RWPE2 (cell line): ENCODE measurements at regions not wholly inside any gene's neighbourhood (a gene's known extent, or its start where the extent isn't known, plus 50 kb on each side); places are given as distances from the start of the nearest gene placed in this dataset.

Source experiments
- ATAC-seq: fragments of 200-7000 bp; cut with Tn5 transposase; 3 replicates; pipeline ENCODE4 v1.9.1; 2021; ENCODE audit warnings: low read depth
- DNase-seq: peaks from one replicate; pipeline ENCODE4 v3.0.0-alpha.2; 2020; ENCODE audit warnings: low spot score
- H3K27ac ChIP-seq: fragments of 450-650 bp; 2 replicates; pipeline ENCODE4 v1.5.1; 2017; ENCODE audit warnings: mild to moderate bottlenecking; ENCODE audit not compliant: poor library complexity, severe bottlenecking
- H3K27me3 ChIP-seq: fragments of 250-450 bp; sonication (Bioruptor Pico); 2 replicates; pipeline ENCODE4 v1.5.1; 2021; ENCODE audit warnings: mild to moderate bottlenecking, moderate library complexity; ENCODE audit not compliant: insufficient read depth, poor library complexity, severe bottlenecking
- H3K36me3 ChIP-seq: fragments of 250-450 bp; sonication (Bioruptor Pico); 2 replicates; pipeline ENCODE4 v1.5.1; 2020; ENCODE audit warnings: low read depth, mild to moderate bottlenecking, moderate library complexity
- H3K4me1 ChIP-seq: fragments of 250-450 bp; sonication (Bioruptor Pico); 2 replicates; pipeline ENCODE4 v1.5.1; 2021; ENCODE audit warnings: mild to moderate bottlenecking, moderate library complexity; ENCODE audit not compliant: insufficient read depth, poor library complexity, severe bottlenecking
- H3K4me3 ChIP-seq: fragments of 250-450 bp; sonication (Bioruptor Pico); 2 replicates; pipeline ENCODE4 v1.5.1; 2021; ENCODE audit warnings: mild to moderate bottlenecking, moderate library complexity; ENCODE audit not compliant: severe bottlenecking
- H3K9me3 ChIP-seq: fragments of 250-450 bp; sonication (Bioruptor Pico); 2 replicates; pipeline ENCODE4 v1.5.1; 2021; ENCODE audit warnings: mild to moderate bottlenecking, moderate library complexity; ENCODE audit not compliant: severe bottlenecking
- CTCF ChIP-seq: fragments of 450-650 bp; IDR thresholded peaks from one replicate; pipeline ENCODE4 v1.5.1; 2017; ENCODE audit warnings: mild to moderate bottlenecking, moderate library complexity; ENCODE audit not compliant: poor library complexity, severe bottlenecking

DNA sequence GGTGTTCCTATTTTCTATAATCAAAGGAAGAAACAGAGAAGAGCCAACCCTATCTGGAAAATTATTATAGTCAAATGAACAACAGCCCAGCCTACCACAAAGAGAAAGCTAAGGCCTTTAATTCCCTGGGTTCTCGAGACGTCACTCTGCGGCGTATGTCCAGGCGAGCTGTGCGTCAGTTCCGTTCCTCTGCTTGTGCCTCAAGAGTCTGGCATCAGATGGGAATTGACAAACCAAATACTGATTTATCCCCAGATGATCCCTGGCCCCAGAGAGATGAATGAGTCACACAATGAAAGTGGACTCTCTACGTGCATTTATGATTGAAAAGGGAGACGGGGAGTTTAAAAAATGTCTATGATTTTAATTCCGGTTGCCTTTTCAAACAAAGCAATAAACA, 151.6 kb upstream of the PDE10A start:
- TF ChIP-seq CTCF = no peak
- no peak overlapping the region for H3K4me3 ChIP-seq
- no peaks in the 10 kb centered on the region for H3K36me3 ChIP-seq

DNA sequence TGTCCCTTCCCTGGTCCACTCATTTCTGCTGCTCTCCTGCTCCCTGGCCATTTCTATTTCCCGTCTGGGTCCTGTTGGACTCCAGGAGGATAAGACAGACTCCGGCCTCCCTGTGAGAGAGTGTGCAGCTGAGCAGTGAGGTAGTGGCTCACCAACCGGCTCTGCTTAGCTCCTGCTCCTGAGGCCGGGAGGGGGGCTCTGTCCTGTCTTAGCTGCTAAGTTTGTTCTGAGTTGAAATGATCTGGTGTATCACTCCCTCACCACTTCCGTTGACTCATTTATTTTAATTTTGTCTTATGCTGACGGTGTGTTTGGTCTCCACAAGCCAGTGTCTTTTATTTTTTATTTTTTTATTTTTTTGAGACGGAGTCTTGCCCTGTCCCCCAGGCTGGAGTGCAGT, 148.5 kb upstream of the PDE10A start:
- TF ChIP-seq CTCF = no peak
- DNase-seq (no peak), ATAC-seq (no peak)
- H3K4me1 ChIP-seq = no peaks in the 10 kb centered on the region
- no peak overlapping the region for H3K27ac ChIP-seq
- H3K9me3 ChIP-seq = no peaks in the 10 kb centered on the region
- H3K4me3 ChIP-seq = no peak overlapping the region
- H3K27me3 ChIP-seq = no peaks in the 10 kb centered on the region
- H3K36me3 ChIP-seq = no peaks in the 10 kb centered on the region

More for the DNA sequence above, 151.6 kb upstream of the PDE10A start:
- Histone ChIP-seq H3K27me3 (peaks cover 19% of the 10 kb centered on the region), H3K4me1 (no peaks in the 10 kb centered on the region), H3K9me3 (no peaks in the 10 kb centered on the region), H3K27ac (no peak overlapping the region)
- ATAC-seq (no peak), DNase-seq (no peak)

DNA sequence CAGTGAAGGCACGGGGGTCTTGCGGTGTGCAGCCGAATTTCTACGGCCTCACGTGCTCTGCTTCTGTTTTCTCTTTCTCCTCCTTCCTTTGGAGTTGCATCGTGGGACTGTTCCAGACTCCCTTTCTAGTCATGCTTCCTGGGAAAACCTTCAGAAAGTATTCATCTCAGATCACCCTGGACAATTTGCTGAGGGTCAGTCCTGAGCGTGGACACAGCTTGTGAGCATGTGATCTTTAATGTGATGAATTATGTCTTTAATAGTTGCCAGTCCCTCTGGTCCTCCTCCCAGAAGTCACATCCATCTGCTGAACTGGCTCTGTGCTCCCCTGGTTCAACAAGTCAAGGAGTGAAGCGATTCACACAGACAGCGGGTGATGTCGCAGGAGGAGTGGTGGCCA, 145.0 kb upstream of the PDE10A start:
- Histone ChIP-seq H3K36me3 (no peaks in the 10 kb centered on the region), H3K4me3 (no peak overlapping the region), H3K9me3 (no peaks in the 10 kb centered on the region), H3K27ac (no peak overlapping the region), H3K27me3 (peaks cover 11% of the 10 kb centered on the region), H3K4me1 (no peaks in the 10 kb centered on the region)
- ATAC-seq (no peak), DNase-seq (no peak)
- no peak for TF ChIP-seq CTCF

DNA sequence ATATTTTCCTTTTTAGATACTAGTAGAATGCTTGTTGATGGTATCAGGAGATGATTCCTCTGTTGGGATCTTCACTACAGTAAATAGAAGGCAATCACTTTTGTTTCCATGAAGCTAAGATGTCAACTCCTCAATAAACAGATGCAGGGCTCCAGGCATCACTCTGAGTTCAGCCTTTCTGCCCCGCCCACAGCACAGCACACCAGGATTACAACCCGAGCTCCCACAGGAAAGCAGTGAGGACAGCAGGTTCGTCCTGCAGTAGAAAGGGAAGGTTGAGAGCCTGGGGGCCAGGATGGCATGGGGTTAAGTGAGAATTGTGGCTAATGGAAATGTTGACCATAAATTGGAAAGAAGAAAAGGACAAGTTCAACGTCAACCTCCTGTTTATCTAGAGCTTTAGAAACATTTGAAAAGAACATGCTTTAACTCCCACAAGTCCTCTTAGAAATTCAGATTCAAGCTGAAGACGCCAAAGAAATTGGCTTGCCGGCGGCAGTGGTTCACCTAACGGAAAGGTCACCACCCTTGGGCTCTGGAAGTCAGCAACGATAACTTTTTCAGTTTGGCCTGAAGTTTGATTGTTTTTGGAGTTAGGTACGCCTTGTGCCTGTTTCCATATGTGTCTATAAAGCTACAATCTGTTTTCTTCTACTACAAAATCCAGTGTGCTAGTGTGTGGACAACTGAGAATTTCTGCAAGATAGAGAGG, 144.4 kb upstream of the PDE10A start:
- no peak for TF ChIP-seq CTCF
- H3K36me3 ChIP-seq = no peaks in the 10 kb centered on the region
- no peaks in the 10 kb centered on the region for H3K9me3 ChIP-seq
- no peak for ATAC-seq
- peaks cover 11% of the 10 kb centered on the region for H3K27me3 ChIP-seq
- H3K4me3 ChIP-seq = no peak overlapping the region
- no peak for DNase-seq
- H3K4me1 ChIP-seq = no peaks in the 10 kb centered on the region
- no peak overlapping the region for H3K27ac ChIP-seq

- ATAC-seq = no peak
- Histone ChIP-seq H3K27me3 (peaks cover 11% of the 10 kb centered on the region), H3K4me3 (no peak overlapping the region), H3K9me3 (no peaks in the 10 kb centered on the region), H3K36me3 (no peaks in the 10 kb centered on the region), H3K27ac (no peak overlapping the region), H3K4me1 (no peaks in the 10 kb centered on the region)
- TF ChIP-seq CTCF = no peak
- no peak for DNase-seq
Measured at GRCh38 chr6:165806126-165806810, 143.2 kb upstream of the PDE10A start.
